ENCODE measurements at regions not wholly inside any gene's neighbourhood (a gene's known extent, or its start where the extent isn't known, plus 50 kb on each side); places are given as distances from the start of the nearest gene placed in this dataset.
"Not testable (repeated sequence)": the region's sequence is repeated elsewhere in the genome, so short reads cannot be mapped to it uniquely, and the experiment has no call there.

GRCh38 chr2:47295131-47295980 is 73.8 kb upstream of the EPCAM start:
- no peak for DNase-seq

GRCh38 chr2:47293976-47294375 is 75.1 kb upstream of the EPCAM start:
- DNase-seq: no peak

GRCh38 chr2:47288864-47289263 is 80.2 kb upstream of the EPCAM start:
- no peak for DNase-seq

GRCh38 chr2:47283659-47284058 is 85.5 kb upstream of the EPCAM start:
- DNase-seq: no peak

- DNase-seq: no peak
Measured at GRCh38 chr2:47282621-47283272, 86.4 kb upstream of the EPCAM start.

GRCh38 chr2:47279525-47279924 is 89.6 kb upstream of the EPCAM start:
- DNase-seq: not testable (repeated sequence)

- no peak for DNase-seq
Measured at GRCh38 chr2:47277987-47278386, 91.1 kb upstream of the EPCAM start.

- DNase-seq: no peak
Measured at GRCh38 chr2:47277187-47277586, 91.9 kb upstream of the EPCAM start.

- DNase-seq: no peak
Measured at GRCh38 chr2:47276061-47276460, 93.0 kb upstream of the EPCAM start.

GRCh38 chr2:47274054-47274782 is 94.9 kb upstream of the EPCAM start:
- DNase-seq: no peak

GRCh38 chr2:47272905-47273758 is 96.0 kb upstream of the EPCAM start:
- DNase-seq: no peak

GRCh38 chr2:47272031-47272864 is 95.9 kb upstream of the CALM2 start:
- DNase-seq: peak; percentile 83

GRCh38 chr2:47271054-47272000 is 95.0 kb upstream of the CALM2 start:
- no peak for DNase-seq

- DNase-seq: no peak
Measured at GRCh38 chr2:47270421-47270820, 94.1 kb upstream of the CALM2 start.

GRCh38 chr2:47269316-47270232 is 93.3 kb upstream of the CALM2 start:
- DNase-seq: peak; percentile 58

GRCh38 chr2:47267711-47268086 is 91.4 kb upstream of the CALM2 start:
- DNase-seq: no peak

GRCh38 chr2:47266939-47267710 is 90.8 kb upstream of the CALM2 start:
- no peak for DNase-seq

GRCh38 chr2:47265751-47266231 is 89.5 kb upstream of the CALM2 start:
- DNase-seq: no peak

GRCh38 chr2:47265158-47265557 is 88.8 kb upstream of the CALM2 start:
- DNase-seq: no peak
